NB4 (cell line): ENCODE measurements at regions not wholly inside any gene's neighbourhood (a gene's known extent, or its start where the extent isn't known, plus 50 kb on each side); places are given as distances from the start of the nearest gene placed in this dataset.

Experiments
- CTCF ChIP-seq: IDR thresholded peaks from one replicate; pipeline ENCODE4 v1.5.1; 2012; ENCODE audit warnings: low read depth, low read length
- POLR2A ChIP-seq: IDR thresholded peaks from 2 replicates; pipeline ENCODE4 v1.6.1; 2011; ENCODE audit warnings: mild to moderate bottlenecking; ENCODE audit not compliant: insufficient read length; ENCODE audit errors: extremely low read depth

DNA sequence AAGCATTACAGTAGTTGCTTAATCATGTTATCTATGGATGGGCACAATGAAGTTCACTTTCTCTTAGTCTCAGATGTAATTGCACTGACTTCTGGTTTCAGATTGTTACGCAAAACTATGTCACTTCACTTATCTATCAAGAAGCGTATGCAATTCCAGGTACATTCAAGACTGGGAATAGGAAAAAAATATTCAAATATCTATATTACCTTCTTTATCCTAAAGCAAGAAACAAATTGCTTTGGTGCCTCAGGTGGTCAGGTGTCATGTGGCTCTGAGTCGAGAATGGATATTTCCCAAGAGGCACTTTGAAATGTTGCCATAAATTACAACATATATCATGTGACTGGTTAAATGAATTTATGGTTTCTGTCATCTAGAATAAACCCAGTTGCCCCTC lies 318.6 kb downstream of the SS18 start:
- TF ChIP-seq CTCF (no peak), POLR2A (no peak)
